ENCODE measurements at regions not wholly inside any gene's neighbourhood (a gene's known extent, or its start where the extent isn't known, plus 50 kb on each side); places are given as distances from the start of the nearest gene placed in this dataset.

DNA sequence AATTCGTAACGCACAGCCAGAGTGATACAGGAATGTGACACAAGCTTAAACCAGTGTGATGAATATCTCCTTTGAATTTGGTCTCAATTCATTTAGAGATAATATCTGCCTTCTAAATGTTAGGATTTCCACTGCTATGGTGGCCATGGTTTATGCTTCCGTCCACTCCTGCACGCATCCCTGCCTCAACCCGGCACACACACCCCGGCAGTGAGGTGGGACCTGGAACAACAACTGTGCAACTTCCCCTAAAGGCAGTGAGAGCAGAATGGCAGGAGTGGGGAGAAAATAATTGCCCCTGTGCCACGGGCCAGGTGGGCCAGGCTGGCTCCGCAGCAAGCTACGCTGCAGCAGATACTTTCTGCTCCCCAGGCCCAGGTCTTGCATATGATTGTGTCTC lies 72.6 kb upstream of the CPEB4 start (continued):
- TF ChIP-seq, protein P1, sequence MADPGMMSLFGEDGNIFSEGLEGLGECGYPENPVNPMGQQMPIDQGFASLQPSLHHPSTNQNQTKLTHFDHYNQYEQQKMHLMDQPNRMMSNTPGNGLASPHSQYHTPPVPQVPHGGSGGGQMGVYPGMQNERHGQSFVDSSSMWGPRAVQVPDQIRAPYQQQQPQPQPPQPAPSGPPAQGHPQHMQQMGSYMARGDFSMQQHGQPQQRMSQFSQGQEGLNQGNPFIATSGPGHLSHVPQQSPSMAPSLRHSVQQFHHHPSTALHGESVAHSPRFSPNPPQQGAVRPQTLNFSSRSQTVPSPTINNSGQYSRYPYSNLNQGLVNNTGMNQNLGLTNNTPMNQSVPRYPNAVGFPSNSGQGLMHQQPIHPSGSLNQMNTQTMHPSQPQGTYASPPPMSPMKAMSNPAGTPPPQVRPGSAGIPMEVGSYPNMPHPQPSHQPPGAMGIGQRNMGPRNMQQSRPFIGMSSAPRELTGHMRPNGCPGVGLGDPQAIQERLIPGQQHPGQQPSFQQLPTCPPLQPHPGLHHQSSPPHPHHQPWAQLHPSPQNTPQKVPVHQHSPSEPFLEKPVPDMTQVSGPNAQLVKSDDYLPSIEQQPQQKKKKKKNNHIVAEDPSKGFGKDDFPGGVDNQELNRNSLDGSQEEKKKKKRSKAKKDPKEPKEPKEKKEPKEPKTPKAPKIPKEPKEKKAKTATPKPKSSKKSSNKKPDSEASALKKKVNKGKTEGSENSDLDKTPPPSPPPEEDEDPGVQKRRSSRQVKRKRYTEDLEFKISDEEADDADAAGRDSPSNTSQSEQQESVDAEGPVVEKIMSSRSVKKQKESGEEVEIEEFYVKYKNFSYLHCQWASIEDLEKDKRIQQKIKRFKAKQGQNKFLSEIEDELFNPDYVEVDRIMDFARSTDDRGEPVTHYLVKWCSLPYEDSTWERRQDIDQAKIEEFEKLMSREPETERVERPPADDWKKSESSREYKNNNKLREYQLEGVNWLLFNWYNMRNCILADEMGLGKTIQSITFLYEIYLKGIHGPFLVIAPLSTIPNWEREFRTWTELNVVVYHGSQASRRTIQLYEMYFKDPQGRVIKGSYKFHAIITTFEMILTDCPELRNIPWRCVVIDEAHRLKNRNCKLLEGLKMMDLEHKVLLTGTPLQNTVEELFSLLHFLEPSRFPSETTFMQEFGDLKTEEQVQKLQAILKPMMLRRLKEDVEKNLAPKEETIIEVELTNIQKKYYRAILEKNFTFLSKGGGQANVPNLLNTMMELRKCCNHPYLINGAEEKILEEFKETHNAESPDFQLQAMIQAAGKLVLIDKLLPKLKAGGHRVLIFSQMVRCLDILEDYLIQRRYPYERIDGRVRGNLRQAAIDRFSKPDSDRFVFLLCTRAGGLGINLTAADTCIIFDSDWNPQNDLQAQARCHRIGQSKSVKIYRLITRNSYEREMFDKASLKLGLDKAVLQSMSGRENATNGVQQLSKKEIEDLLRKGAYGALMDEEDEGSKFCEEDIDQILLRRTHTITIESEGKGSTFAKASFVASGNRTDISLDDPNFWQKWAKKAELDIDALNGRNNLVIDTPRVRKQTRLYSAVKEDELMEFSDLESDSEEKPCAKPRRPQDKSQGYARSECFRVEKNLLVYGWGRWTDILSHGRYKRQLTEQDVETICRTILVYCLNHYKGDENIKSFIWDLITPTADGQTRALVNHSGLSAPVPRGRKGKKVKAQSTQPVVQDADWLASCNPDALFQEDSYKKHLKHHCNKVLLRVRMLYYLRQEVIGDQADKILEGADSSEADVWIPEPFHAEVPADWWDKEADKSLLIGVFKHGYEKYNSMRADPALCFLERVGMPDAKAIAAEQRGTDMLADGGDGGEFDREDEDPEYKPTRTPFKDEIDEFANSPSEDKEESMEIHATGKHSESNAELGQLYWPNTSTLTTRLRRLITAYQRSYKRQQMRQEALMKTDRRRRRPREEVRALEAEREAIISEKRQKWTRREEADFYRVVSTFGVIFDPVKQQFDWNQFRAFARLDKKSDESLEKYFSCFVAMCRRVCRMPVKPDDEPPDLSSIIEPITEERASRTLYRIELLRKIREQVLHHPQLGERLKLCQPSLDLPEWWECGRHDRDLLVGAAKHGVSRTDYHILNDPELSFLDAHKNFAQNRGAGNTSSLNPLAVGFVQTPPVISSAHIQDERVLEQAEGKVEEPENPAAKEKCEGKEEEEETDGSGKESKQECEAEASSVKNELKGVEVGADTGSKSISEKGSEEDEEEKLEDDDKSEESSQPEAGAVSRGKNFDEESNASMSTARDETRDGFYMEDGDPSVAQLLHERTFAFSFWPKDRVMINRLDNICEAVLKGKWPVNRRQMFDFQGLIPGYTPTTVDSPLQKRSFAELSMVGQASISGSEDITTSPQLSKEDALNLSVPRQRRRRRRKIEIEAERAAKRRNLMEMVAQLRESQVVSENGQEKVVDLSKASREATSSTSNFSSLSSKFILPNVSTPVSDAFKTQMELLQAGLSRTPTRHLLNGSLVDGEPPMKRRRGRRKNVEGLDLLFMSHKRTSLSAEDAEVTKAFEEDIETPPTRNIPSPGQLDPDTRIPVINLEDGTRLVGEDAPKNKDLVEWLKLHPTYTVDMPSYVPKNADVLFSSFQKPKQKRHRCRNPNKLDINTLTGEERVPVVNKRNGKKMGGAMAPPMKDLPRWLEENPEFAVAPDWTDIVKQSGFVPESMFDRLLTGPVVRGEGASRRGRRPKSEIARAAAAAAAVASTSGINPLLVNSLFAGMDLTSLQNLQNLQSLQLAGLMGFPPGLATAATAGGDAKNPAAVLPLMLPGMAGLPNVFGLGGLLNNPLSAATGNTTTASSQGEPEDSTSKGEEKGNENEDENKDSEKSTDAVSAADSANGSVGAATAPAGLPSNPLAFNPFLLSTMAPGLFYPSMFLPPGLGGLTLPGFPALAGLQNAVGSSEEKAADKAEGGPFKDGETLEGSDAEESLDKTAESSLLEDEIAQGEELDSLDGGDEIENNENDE (IDR thresholded peaks at IDR 0.05; ENCODE audit: low read depth, low read length) = no peak
- TF ChIP-seq NFE2L1 (tag; IDR thresholded peaks at IDR 0.05; ENCODE audit: borderline replicate concordance, low read depth) (no peak), TSC22D4 (tag; IDR thresholded peaks at IDR 0.05) (no peak), HNRNPUL1 (IDR thresholded peaks at IDR 0.05; ENCODE audit: low read length) (no peak)
- TF ChIP-seq, protein P2, sequence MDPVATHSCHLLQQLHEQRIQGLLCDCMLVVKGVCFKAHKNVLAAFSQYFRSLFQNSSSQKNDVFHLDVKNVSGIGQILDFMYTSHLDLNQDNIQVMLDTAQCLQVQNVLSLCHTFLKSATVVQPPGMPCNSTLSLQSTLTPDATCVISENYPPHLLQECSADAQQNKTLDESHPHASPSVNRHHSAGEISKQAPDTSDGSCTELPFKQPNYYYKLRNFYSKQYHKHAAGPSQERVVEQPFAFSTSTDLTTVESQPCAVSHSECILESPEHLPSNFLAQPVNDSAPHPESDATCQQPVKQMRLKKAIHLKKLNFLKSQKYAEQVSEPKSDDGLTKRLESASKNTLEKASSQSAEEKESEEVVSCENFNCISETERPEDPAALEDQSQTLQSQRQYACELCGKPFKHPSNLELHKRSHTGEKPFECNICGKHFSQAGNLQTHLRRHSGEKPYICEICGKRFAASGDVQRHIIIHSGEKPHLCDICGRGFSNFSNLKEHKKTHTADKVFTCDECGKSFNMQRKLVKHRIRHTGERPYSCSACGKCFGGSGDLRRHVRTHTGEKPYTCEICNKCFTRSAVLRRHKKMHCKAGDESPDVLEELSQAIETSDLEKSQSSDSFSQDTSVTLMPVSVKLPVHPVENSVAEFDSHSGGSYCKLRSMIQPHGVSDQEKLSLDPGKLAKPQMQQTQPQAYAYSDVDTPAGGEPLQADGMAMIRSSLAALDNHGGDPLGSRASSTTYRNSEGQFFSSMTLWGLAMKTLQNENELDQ (CRISPR knock-in tag; IDR thresholded peaks at IDR 0.05; ENCODE audit: borderline replicate concordance) = no peak

Measured in K562 (cell line).